ENCODE measurements at regions not wholly inside any gene's neighbourhood (a gene's known extent, or its start where the extent isn't known, plus 50 kb on each side); places are given as distances from the start of the nearest gene placed in this dataset.
"Not testable (repeated sequence)": the region's sequence is repeated elsewhere in the genome, so short reads cannot be mapped to it uniquely, and the experiment has no call there.

DNA sequence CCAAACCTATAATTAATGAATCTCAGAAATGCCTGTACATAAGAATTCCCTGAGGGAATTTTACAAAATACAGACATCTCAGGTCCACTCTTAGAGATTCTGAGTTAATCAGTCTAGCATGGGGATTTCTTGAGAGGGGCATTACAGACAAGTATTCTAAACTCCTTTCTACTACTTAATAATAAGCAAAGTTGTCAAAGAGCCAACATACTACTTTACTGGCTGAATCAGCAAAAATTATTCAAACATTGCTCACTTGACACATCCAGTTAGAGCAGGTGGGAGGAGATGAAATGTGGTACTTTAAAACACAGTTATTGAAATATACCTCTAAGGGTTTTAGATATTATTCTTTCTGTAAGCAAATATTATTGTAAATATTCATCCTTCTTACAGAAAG lies 1164.7 kb downstream of the CDY2B start:
- DNase-seq (ENCODE audit: low read depth): no peak

DNA sequence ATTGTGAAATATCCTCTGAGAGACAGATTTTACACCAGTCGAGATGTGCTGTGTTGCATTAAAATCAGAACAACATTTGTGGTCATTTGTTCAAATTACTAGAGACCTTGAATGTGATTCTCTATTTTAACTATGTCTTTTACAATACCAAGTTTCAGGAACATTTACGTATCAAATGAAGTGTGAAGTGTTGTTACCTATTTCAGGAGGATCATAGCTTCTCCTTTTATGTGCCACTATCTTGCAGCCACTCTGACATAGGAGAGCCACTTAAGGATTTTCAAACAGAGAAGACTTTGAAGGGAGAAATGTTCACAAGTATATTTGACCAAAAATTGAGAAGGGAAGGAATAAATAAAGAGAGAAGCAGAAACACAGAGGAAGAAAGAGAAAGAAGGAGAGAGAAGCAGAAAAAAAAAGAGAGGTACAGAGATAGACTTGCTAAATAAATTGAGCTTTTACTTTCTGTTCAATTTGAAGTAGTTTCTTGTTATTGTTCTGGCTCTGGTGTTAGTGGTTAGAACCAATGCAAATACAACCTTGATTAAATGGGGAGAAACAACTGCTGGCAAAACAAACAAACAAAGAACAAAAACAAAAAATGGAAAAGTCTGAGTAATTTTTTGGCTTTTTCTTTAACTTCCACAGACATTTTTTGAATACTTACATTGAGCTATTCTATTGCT lies 1206.8 kb downstream of the CDY2B start:
- DNase-seq (ENCODE audit: low read depth): no peak

DNA sequence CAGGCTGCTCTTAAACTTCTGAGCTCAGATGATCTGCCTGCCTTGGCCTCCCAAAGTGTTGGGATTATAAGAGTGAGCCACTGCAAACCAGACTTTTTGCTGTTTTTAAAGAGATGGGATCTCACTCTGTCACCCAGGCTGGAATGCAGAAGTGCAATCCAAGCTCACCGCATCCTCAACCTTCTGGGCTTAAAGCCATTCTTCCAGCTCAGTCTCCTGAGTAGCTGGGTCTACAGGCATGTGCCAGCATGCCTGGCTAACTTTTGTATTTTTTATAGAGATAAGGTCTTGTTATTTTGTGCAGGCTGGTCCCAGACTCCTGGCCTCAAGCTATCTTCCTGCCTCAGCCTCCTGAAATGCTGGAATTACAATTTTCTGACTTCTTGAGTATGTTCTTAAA lies 1211.6 kb downstream of the CDY2B start:
- no peak for DNase-seq (ENCODE audit: low read depth)

DNA sequence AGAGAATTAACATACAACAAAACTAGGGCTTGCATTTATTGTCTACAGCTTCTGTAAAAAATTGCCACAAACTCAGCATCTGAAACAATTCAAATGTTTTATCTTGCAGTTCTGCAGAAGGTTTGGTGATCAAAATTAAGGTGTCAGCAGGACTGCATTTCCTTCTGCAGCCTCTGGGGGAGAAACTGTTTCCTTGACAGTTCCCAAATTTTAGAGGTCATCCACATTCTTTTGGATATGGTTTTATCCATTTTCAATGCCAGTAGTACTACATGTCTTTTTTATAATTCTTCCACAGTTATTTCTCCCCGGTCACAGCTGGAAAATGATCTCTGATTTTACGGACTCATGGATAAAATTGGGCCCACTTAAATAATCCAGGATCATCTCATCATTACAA lies 1217.3 kb downstream of the CDY2B start:
- no peak for DNase-seq (ENCODE audit: low read depth)

DNA sequence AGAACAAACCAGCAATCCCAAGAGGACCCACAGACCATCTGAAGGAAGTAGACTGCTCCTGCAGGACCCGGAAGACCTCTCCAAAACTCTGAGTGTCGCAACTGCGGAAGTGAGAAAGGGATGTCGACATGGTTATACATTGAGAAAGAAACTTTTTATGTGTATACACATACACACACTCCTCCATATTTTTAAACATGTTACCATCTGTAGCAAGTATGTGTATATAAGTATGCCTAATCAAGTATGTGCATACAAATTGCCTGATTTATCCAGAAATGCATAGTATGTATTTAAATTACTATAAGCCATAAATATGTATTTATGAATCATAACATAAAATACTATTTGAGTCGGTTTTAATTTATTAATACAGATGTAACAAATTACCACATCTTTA lies 1220.7 kb downstream of the CDY2B start:
- DNase-seq (ENCODE audit: low read depth): no peak

DNA sequence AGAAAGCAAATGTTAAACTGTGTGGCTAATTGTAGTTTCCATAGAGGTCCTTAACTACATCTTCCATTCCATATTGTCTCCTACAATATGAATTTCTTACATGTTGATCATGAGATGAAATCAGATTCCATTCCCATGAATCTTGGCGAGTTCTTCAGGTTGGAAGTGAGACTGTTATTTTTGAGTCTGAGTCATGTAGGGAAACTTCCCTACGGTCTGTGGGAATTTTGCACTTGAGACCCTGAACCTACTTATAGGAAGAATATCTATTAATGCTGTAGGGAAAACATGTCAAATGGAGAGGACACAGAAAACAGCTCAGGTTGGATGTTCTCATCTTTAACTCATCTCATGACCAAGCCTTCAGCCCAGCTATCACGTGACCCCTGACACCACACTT lies 1226.0 kb downstream of the CDY2B start:
- DNase-seq (ENCODE audit: low read depth): no peak

DNA sequence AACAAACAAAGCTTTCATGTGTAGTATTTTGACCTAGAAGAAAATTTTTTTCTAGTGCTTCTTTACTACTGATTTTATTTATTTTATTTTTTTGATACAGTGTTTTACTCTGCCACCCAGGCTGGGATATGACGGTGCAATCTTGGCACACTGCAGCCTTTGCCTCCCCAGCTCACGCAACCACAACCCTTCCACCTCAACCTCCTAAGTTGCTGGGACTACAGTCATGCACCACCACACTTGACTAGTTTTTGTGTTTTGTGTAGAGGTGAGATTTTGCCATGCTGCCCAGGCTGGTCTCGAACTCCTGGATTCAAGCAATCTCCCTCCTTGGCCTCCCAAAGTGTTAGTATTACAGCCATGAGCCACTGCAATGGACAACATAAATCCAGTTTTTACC lies 1234.0 kb downstream of the CDY2B start:
- no peak for DNase-seq (ENCODE audit: low read depth)

DNA sequence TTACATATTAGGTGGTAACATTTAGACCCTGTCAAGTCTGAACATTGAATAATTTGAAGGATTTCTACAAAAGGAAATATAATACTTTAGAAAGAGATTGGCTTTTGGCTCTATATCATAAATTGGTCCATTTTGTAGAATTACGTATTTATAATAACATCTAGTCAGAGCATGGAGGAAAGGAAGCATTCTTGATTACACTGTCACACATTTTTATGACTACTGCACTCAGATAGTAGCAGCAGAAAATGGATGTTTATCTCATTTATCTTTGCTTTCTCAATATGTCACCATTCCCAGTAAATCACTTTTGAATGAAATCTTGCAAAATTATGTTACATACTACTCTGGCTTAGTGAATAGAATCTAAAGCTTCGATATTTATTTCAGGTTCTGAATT lies 1234.6 kb downstream of the CDY2B start:
- no peak for DNase-seq (ENCODE audit: low read depth)

DNA sequence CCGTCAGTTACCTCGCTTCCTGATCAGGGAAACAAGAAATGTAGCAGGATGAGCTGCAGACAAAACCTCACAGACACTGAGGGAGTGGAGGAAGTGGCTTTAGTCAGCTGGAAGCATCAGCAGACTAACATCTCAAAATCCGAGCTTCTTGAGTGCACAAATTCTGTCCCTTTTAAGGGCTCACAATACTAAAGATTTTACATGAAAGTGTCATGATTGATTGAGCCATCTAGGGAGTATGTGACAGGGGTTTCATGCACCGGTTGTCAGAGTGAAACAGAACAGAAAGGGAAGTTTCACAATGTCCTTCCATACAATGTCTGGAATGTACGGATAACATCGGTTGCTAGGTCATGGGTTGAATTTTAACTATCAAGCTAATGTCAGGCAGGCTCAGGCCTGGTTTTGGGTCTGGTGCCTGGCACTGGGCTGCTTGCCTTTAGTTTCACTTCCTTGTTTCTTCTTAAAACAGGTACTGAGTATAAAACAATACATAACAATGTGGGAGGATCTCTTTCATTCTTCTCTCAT lies 1235.7 kb downstream of the CDY2B start:
- DNase-seq (ENCODE audit: low read depth): no peak

DNA sequence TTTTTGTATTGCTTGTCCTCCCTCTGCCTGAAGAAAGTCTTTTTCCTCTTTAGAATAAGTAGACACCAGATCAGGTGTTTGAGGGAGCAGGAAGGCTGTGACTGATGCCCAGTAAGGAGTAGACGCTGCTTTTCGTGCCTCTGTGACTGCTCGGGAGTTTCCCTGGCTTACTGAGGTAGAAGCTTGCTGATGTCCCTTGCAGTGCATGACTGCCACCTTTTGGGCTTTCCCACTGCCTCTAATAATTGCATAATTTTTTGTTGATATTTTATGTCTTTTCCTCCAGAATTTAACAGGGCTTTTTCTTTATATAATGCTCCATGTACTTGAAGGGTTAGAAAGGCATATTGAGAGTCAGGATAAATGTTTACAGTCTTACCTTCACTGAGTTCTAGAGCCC lies 1240.2 kb downstream of the CDY2B start:
- no peak for DNase-seq (ENCODE audit: low read depth)

DNA sequence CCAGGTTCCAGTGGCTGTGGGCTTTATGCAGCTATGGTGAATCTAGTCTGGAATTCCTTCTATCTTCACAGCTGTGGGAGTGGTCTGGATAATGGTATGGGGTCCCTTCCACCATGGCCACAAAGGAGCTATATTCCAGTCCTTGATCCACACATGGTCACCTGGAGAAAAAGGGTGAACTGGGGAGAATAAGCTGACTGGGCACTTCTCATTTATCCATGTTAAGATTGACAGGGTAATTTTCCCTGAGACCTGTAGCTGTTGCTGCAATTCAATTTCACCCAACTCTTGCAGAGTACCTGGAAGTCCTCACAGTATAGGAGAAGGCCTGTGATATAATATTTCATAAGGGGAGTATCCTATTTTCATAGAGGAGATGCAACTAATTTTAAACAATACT lies 1241.3 kb downstream of the CDY2B start:
- not testable (repeated sequence) for DNase-seq (ENCODE audit: low read depth)

DNA sequence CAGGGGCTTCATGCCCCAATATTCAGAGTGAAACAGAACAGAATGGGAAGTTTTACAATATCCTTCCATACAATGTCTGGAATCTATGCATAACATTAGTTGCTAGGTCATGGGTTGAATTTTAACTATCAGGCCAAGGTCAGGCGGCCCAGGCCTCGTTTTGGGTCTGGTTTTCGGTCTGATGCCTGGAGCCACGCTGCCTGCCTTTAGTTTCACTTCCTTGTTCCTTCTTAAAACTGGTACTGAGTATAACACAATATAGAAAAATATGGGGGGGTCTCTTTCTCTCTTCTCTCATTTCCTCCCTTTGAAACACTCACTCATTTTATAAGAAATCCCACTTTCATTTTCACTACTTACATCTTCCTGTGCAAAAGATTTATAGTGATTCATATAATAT lies 1243.8 kb downstream of the CDY2B start:
- no peak for DNase-seq (ENCODE audit: low read depth)

DNA sequence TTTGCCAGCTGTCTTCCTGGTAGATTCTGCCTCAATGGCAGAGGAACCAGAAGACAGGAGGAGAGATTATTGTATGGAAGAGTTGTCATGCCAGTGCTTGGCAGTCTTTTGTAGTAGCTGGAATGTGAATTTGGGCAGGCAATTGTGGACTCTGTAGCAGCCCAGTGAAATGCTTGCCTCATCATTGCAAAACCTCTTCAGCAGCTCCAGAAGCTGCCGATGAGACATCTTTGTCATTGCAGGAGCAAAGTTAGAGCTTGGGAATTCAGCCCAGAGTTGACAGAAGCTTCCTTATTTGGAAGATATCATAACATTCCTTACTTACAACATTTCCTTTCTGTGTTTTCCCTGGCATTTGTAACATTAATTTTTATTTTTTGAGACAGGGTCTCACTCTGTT lies 1250.9 kb downstream of the CDY2B start:
- DNase-seq (ENCODE audit: low read depth): peak; percentile 0

DNA sequence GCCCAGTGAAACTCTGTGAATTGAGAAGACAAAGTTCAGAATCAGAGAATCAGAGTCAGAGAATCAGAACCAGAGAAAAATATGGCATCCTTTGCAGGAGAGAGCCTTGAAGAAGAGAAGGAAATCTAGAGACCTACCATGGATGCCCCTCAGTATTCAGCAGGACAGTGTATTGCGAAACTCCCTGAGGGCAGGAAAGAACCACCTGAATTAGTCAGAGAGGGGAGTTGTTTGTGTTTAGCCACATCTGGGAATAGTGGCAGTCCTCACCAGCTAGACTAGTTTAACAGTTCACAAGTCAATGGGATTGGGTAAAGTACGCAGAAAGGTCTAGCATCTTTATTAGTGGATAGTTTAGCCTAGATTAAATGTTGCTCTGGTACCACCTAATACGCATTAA lies 1252.9 kb downstream of the CDY2B start:
- no peak for DNase-seq (ENCODE audit: low read depth)

DNA sequence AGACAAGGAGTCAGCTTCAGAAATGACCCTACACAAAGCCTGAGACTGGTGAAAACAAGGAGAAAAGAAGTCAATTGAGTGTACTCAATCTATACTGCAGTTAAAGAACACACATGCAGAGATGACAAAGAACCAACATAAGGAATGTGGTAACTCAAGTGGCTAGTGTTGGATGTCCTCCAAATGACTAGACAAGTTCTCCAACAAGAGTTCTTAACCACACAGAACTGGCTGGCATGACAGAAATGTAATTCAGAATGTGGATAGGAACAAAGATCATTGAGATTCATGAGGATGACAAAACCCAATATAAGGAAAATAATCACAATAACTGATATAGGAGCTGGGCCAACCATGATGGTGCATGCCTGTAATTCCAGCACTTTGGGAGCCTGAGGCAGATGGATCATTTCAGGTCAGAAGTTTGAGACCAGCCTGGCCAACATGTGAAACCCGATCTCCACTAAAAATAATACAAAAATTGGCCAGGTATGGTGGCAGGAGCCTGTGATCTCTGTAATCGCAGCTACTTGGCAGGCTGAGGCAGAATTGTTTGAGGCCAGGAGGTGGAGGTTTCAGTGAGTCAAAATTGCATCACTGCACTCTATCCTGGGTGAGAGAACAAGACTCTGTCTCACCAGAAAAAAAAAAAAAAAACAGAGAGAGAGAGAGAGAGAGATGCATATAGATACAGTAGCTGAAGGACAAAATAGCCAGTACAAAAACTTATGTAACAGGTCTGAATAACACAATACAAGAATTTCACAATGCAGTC lies 1263.6 kb downstream of the CDY2B start:
- no peak for DNase-seq (ENCODE audit: low read depth)

DNA sequence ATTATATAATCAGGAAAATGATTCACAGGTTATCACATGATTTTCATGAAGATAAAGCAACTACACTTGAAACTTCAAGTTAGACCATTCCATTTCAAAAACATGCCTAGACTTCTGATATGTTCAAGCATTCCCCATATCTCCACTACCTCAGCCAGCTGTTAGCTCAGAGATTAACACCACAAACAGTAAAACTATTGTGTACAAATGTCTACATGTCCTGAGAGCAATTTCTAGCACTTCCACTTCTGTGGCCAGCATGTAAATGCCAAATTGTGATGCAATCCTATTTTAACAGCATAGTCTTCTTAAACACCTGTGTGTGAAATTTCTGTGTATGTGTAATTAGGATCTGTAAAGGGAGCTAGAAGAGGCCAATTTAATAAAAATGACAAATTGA lies 1271.3 kb downstream of the CDY2B start:
- DNase-seq (ENCODE audit: low read depth): no peak

DNA sequence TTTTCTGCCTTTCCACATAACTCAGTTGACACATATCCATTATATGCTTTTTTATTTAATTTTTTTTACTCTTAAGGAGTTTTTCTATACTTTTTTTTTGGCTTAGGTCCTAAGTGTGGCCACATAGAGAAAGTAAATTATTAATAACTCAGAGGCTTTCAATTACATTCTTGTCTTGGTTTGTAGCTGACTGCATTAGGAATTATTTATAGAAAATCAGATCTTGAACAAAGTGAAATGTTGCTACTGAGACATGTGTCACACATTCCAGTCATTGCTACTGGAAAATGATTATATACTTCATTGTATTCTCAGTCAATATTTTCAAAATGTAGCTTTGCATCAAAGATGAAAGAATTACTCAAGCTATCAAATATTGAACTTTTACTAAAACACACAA lies 1277.9 kb downstream of the CDY2B start:
- DNase-seq (ENCODE audit: low read depth): no peak

DNA sequence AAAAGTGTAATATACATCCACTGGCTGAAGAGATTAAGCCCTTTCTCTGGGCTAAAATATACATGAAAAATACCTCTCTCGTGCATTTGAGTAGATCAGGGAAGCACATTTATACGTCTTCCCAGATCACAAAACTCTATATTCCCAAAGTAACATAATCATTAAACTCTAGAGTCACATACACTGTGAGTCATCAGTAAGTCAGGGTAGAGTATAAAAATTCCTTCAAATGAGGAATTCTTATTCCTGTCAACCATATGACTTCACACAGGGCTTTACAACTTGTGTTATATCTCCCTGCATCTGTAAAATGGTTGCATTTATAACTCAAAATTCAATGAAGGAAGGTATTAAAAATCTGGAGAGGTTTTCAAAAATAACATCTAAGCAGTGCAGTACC lies 1278.4 kb downstream of the CDY2B start:
- no peak for DNase-seq (ENCODE audit: low read depth)

DNA sequence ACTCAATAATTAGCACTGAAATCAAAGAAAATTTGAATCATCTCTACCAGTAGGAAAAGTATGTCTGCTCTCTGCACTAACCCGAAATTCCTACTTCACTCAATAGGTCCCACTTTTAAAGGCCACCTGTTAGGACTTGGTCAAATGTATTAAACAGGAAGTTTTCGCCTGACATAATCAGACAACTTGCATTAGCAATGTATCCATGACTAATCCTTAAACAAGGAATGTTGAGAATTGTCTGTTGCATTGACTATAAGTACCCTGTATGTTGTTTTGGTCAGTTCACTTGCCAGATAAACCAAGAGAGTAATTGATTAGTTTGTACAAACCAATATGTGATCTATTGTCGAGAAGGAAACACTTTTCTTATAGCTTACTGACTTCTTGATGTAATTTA lies 1308.0 kb downstream of the CDY2B start:
- DNase-seq (ENCODE audit: low read depth): no peak

DNA sequence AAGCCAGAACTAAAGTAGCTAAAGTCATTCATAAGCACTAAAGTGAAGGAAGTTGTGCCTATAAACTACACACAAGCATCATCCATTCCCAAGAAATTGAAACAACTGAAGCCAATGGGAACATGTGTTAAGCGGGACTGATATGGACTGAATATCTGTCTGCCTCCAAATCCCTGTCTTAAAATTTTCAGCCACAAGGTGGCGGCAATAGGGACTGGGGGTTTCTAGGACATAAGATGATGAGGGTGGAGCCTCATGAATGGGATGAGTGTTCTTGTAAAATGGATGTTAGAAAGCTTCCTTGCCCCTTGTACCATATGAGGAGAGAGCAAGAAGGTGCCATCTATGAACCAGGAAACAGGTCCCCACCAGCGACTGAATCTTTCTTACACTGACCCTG lies 1317.5 kb downstream of the CDY2B start:
- no peak for DNase-seq (ENCODE audit: low read depth)

DNA sequence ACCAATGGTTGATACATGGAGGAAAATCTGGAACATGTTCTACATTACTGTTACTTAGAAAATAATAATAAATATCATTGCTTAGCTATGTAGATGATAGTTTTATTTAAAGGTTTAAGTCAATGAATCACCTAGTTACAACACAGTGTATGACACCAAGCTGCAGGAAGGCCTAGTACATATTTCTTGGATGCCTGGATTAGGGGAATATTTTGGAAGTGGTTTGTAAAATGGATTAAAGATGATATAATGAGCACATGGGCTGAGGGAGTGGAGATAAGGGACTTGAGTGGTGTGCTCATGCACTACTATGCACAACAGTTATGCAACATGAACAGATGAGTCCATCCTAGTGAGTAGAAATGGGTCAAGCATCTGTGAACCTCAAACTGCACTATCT lies 1358.0 kb downstream of the CDY2B start:
- no peak for DNase-seq (ENCODE audit: low read depth)

DNA sequence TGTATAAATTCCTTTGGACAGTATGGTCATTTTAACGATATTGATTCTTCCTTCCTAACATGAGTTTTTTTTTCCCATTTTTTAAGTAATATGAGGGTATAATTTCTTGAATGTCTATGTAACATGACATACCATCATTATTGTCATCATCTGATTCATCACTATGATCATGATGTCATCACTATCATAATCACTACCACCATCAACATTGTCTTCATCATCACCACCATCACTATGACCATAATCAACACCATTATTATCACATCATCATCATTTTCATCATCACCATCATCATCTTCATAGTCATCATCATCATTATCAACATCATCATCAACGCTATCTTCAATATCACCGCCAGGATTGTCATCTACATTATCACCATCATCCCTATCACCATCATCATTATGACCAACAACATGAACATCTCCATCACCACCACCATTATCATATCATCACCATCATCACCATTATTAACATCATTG lies 1377.2 kb downstream of the CDY2B start:
- DNase-seq (ENCODE audit: low read depth): no peak

DNA sequence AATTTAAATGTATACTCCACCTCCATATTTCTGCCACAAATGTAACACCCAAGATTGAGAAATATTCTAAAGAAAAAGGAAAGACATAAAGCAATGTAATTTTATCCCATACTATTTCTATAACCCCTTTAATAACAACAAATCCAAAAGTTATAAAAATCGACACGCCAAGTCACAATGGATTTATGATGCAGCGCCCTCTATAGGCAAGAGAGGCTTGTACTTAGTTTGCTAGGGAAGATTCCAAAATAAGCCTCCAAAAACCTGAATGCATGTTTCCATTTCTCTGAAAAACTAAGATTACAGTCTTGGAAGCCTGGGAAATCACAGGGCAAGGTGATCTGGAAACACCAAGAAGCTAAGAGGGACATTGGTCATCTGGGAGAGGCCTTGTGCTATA lies 1389.3 kb downstream of the CDY2B start:
- no peak for DNase-seq (ENCODE audit: low read depth)
